ENCODE measurements at regions not wholly inside any gene's neighbourhood (a gene's known extent, or its start where the extent isn't known, plus 50 kb on each side); places are given as distances from the start of the nearest gene placed in this dataset.

DNA sequence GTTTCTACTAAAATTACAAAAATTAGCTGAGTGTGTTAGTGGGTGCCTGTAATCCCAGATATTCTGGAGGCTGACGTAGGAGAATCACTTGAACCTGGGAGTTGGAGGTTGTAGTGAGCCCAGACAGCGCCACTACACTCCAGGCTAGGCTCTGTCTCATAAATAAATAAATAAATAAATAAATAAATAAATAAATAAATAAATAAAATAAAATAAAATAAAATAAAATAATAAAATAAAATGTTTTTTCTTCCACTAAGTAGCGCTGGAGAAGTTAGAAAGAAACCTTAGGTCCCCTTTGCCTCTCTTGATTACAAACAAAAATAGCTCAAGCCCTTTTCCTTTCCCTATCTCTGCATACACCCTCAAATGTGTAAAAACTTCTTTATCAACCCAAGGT is 525.9 kb downstream of the IPMK start:
- ATAC-seq (no peak), DNase-seq (ENCODE audit: low read depth, low spot score) (no peak)
- Histone ChIP-seq H3K36me3 (ENCODE audit: control insufficient read depth, insufficient read depth, low read length) (no peaks in the 10 kb centered on the region), H3K4me1 (ENCODE audit: control insufficient read depth, insufficient read depth, low read length) (no peaks in the 10 kb centered on the region), H3K9me3 (ENCODE audit: control insufficient read depth, insufficient read depth, low read depth, low read length) (no peaks in the 10 kb centered on the region), H3K27ac (ENCODE audit: low read length) (no peak overlapping the region), H3K4me3 (ENCODE audit: low read depth in 2 of 2, low read length in 2 of 2) (no peak overlapping the region), H3K27me3 (ENCODE audit: control insufficient read depth, insufficient read depth, low read length) (no peaks in the 10 kb centered on the region)
- intact Hi-C loops (cut with micrococcal nuclease; ENCODE audit: unreplicated experiment), result no loop called here
- CTCF ChIA-PET, result no interaction called here
- TF ChIP-seq, protein P1, sequence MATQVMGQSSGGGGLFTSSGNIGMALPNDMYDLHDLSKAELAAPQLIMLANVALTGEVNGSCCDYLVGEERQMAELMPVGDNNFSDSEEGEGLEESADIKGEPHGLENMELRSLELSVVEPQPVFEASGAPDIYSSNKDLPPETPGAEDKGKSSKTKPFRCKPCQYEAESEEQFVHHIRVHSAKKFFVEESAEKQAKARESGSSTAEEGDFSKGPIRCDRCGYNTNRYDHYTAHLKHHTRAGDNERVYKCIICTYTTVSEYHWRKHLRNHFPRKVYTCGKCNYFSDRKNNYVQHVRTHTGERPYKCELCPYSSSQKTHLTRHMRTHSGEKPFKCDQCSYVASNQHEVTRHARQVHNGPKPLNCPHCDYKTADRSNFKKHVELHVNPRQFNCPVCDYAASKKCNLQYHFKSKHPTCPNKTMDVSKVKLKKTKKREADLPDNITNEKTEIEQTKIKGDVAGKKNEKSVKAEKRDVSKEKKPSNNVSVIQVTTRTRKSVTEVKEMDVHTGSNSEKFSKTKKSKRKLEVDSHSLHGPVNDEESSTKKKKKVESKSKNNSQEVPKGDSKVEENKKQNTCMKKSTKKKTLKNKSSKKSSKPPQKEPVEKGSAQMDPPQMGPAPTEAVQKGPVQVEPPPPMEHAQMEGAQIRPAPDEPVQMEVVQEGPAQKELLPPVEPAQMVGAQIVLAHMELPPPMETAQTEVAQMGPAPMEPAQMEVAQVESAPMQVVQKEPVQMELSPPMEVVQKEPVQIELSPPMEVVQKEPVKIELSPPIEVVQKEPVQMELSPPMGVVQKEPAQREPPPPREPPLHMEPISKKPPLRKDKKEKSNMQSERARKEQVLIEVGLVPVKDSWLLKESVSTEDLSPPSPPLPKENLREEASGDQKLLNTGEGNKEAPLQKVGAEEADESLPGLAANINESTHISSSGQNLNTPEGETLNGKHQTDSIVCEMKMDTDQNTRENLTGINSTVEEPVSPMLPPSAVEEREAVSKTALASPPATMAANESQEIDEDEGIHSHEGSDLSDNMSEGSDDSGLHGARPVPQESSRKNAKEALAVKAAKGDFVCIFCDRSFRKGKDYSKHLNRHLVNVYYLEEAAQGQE (IDR thresholded peaks at IDR 0.05; ENCODE audit: insufficient read depth in 1 of 2, low read depth in 2 of 2, low read length in 1 of 2), result no peak
- TF ChIP-seq, protein P2, sequence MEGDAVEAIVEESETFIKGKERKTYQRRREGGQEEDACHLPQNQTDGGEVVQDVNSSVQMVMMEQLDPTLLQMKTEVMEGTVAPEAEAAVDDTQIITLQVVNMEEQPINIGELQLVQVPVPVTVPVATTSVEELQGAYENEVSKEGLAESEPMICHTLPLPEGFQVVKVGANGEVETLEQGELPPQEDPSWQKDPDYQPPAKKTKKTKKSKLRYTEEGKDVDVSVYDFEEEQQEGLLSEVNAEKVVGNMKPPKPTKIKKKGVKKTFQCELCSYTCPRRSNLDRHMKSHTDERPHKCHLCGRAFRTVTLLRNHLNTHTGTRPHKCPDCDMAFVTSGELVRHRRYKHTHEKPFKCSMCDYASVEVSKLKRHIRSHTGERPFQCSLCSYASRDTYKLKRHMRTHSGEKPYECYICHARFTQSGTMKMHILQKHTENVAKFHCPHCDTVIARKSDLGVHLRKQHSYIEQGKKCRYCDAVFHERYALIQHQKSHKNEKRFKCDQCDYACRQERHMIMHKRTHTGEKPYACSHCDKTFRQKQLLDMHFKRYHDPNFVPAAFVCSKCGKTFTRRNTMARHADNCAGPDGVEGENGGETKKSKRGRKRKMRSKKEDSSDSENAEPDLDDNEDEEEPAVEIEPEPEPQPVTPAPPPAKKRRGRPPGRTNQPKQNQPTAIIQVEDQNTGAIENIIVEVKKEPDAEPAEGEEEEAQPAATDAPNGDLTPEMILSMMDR (IDR thresholded peaks at IDR 0.05), result no peak
- TF ChIP-seq TCF7L2 (IDR thresholded peaks at IDR 0.05; ENCODE audit: low read depth, low read length) (no peak), SIN3A (IDR thresholded peaks at IDR 0.05; ENCODE audit: borderline replicate concordance, insufficient read depth, low read depth, low read length) (no peak), POLR2AphosphoS5 (IDR thresholded peaks at IDR 0.05; ENCODE audit: low read depth, low read length) (no peak)
- no TSS peak for BruUV-seq (replicated peaks)
- POLR2A ChIA-PET, result no interaction called here
- in situ Hi-C loops (cut with HindIII; ENCODE audit: low pct_unique_long_range_greater_than_20kb, low sequenced_read_pairs), result no loop called here

DNA sequence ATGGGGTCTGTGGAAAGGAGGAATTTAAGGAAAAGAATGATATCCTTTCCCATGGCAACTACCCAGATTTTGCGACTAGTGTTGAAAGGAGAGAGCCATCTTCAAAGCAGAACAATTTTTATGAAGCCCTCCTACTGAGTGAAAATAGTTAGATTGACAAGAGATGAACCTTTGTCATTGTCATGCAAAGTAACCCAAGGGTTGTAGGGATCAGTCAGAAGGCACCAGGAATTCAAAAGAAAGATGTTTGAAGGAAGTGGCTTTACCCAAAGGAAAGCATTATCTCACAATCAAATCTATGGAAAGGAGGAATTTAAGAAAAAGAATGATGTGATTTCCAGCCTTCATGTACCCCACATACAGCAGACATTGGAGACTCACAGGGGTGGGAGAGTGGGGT is 544.4 kb downstream of the IPMK start:
- TF ChIP-seq POLR2AphosphoS5 (IDR thresholded peaks at IDR 0.05; ENCODE audit: low read depth, low read length) (no peak), SIN3A (IDR thresholded peaks at IDR 0.05; ENCODE audit: borderline replicate concordance, insufficient read depth, low read depth, low read length) (no peak), TCF7L2 (IDR thresholded peaks at IDR 0.05; ENCODE audit: low read depth, low read length) (no peak)
- TF ChIP-seq, protein P1 (IDR thresholded peaks at IDR 0.05; ENCODE audit: insufficient read depth in 1 of 2, low read depth in 2 of 2, low read length in 1 of 2), result no peak
- TF ChIP-seq, protein P2 (IDR thresholded peaks at IDR 0.05), result no peak
- Histone ChIP-seq H3K9me3 (ENCODE audit: control insufficient read depth, insufficient read depth, low read depth, low read length) (no peaks in the 10 kb centered on the region), H3K4me3 (ENCODE audit: low read depth in 2 of 2, low read length in 2 of 2) (no peak overlapping the region), H3K27me3 (ENCODE audit: control insufficient read depth, insufficient read depth, low read length) (no peaks in the 10 kb centered on the region), H3K27ac (ENCODE audit: low read length) (no peak overlapping the region), H3K36me3 (ENCODE audit: control insufficient read depth, insufficient read depth, low read length) (no peaks in the 10 kb centered on the region), H3K4me1 (ENCODE audit: control insufficient read depth, insufficient read depth, low read length) (no peaks in the 10 kb centered on the region)
- BruUV-seq (replicated peaks), result no TSS peak
- ChIA-PET POLR2A (no interaction called here), CTCF (no interaction called here)
- in situ Hi-C loops (cut with HindIII; ENCODE audit: low pct_unique_long_range_greater_than_20kb, low sequenced_read_pairs) (no loop called here), intact Hi-C loops (cut with micrococcal nuclease; ENCODE audit: unreplicated experiment) (no loop called here)
- ATAC-seq (no peak), DNase-seq (ENCODE audit: low read depth, low spot score) (no peak)

Data from Panc1 (cell line).